GM18507 (cell line): ENCODE measurements at regions not wholly inside any gene's neighbourhood (a gene's known extent, or its start where the extent isn't known, plus 50 kb on each side); places are given as distances from the start of the nearest gene placed in this dataset.
A peak's percentile ranks its signal among the peaks of the same experiment; 100 is the strongest.

Source experiments
- DNase-seq: peaks from one replicate; pipeline ENCODE4 v3.0.0; 2011; ENCODE audit warnings: low read depth; ENCODE audit not compliant: insufficient read length; ENCODE audit errors: extremely low spot score
- FAIRE-seq: peaks from 2 replicates; lab custom pipeline; 2011; peaks lifted over from hg19 to GRCh38; lab: Jason Lieb, UNC

DNA sequence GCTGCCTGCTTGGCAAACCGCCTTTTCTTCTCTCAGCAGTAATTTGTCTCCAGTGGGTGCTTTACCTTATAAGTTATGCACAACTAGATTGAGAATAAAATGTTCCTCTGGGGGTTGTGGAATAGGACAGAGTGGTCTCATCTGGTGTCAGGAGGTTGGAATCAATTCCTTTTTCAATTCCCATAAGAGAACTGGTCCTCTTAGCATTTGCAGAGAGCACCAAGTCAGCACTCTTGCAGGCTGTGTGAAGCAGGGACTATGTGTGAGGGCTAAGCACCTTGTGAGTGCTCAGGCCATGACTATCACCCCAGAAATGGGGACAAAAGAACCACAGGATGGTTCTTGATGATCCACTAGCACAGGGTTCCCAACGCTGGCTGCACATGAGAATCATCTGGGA is 163.6 kb upstream of the UMPS start:
- DNase-seq (no peak), FAIRE-seq (no peak)

DNA sequence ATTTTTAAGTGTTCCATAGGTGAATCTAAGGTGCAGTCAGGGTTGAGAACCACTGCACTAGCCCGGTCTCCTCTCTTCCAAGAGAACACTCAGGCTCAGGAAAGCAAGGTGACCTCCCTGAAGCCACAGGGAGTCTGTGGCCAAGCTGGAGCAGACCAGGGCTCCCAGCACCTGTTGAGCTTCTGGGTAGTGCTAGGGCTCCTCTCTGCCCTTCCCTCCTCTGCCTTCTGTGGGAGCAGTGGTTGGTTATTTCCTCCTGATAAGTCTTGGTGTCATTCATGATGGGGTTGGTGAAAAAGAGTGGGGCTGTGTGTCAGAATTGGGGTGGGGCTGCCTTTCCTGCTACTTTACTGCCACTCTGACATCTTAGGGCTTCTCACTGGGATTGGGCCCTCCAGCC is 163.1 kb upstream of the UMPS start:
- DNase-seq: no peak
- no peak for FAIRE-seq

DNA sequence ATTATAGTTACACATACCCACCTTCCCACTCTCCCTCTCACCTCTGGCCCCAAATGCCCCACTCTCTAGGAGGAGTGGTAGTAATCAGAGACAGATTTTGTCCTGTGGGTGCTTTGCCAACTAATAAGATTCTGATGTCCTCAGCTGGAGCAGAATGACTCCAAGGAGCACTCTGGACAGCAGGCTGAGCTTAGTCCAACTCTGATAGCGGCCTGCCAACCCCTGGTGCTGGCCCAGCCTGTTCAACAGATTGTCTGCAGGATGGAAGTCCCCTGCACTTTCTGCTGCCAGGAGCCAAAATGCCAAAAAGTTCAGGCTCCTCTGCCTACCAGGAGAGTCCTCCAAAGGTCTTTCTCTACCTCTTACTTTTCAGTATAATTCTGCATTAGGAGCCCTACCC is 160.5 kb upstream of the UMPS start:
- no peak for DNase-seq
- FAIRE-seq: no peak

DNA sequence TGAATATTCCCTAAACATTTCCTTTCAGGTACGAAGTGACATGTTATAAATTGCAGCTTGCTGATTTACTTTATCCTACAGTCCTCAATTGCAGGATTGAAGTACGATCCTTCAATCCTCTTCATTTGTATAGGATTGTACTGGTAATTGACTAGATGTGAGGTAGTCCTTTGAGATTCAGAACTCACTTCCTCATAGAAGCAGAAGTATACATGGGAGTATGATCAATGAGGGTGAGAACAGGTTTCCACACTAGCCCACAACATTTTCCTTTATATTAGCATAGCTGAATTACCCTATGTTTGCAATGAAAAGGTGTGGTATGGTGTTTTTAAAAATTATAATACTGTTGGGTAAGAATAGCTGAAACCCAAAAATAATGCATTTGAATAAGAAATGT is 160.0 kb upstream of the UMPS start:
- FAIRE-seq (no peak), DNase-seq (no peak)

DNA sequence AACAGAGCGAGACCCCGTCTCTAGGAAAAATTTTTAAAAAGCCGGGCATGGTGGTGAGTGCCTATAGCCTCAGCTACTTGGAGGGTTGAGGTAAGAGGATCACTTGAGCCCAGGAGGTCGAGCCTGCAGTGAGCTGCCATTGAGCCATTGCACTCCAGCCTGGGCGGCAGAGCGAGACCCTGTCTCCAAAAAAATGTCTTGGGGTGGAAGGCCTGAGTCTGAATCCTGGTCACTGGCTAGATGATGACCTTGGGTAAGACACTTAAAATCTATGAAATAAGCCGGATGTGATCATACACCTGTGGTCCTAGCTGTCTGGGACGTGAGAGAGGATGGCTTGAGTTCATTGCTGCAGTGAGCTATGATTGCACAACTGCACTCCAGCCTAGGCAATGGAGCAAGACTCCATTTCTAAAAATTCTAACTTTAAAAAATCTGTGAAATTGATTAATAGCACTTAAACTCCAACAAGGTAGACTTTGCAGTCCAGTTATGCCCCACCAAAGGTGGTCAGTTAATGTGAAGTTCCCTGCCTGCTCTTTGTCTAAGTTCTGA is 157.3 kb upstream of the UMPS start:
- DNase-seq (no peak), FAIRE-seq (no peak)

DNA sequence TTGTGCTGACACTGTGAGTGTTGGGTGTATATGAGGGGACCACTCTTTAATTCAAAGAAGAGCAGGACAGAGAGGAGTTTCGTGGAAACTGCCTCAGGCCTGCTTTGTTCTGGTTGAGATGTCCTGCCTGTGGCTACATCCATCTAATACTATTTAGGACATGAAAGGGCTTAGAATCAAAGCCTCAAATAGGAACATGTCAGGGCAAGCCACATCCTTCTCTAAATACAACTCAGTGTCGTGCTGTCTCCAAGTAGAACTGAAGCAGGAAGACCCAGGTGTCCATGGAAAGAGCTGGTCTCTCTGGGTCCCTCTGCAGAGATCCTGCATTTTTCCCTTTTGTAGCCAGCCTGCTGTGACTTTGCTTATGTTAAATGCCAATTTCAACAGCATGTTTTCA is 156.2 kb upstream of the UMPS start:
- FAIRE-seq (no peak), DNase-seq (no peak)

DNA sequence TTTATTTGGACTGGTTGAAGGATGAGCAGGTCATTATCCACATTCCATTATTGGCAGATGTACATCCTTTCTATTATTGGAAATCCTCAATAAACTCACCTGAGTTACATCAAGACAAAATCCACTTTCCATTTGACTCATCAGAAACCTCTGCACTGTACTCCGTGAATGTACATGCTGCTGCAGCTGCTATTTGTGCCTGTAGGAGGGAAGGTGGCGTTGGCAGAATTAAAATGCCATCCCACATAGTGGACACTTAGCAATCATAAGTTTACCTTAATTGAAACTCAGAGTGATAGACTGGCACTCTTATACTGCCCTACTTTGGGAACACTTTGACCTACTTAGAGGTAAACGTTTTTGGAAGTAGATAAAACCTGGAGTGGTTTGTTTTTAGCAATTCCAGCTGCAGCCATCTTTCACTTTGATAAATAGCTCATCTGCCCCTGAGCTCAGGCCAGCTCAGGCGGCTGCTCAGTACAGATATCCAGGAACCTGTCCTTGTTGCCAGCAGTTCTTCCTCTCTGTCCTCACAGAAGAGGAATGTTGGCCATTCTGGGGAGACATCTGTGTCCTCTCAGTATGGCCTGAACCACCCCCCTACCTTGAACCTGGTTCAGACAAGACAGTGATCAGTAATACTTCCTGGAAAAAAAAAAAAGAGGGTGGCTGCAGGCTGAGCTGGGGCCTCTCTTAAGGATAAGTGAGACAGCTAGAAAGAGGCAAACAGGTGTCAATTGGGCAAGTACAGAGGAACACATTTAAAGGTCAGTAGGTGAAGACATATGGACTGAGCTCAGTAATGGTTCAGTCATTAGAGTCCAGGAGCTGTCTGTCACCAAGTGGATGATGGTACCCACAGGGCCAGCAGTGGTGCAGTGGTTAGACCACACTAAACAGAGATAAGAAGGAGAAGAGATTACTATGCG is 153.4 kb upstream of the UMPS start:
- no peak for DNase-seq
- FAIRE-seq: peak; percentile 59

DNA sequence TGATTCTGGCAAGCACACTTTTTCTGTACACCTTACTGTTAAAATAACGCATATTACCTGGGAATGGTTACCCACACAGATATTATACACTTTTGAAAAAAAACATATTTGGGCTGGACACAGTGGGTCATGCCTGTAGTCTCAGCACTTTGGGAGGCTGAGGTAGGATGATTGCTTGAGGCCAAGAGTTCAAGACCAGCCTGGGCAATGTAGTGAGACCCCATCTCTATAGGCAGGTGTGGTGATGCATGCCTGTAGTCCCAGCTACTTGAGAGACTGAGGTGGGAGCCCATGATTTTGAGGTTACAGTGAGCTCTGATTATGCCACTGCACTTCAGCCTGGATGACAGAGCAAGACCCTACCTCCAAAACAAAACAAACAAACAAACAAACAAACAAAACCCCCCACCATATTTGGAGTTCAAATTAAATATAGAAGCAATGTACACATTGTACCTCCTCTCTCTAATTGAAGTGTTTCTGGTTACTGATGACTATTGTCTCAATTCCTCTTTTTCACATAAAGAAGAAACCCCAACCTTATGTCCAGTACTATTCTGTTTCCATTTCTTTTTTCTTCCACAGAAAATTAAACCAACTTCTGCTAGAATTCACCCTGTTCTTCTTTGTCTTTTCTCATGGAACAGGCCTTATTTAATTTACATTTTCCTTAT is 152.6 kb upstream of the UMPS start:
- peak; percentile 18 for DNase-seq
- peak; percentile 56 for FAIRE-seq

DNA sequence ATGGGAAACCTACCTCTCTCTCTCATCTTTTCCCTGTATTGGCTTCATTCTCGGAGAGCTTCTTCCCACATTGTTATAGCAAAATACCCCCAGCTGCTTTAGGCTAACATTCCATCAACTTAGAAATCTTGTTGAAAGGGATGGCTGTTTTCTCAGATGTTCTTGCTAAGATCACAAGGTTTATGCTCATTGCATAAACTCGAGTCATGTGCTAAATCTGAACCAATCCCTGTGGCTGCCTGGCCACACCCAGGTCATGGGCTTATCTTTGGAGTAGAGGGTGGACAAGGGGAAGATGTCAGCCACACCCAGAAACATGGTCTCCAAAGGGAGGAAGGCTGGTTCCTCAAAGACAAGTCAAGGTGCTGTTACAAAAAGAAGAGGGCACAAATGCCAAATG is 150.6 kb upstream of the UMPS start:
- DNase-seq: no peak
- FAIRE-seq: no peak

DNA sequence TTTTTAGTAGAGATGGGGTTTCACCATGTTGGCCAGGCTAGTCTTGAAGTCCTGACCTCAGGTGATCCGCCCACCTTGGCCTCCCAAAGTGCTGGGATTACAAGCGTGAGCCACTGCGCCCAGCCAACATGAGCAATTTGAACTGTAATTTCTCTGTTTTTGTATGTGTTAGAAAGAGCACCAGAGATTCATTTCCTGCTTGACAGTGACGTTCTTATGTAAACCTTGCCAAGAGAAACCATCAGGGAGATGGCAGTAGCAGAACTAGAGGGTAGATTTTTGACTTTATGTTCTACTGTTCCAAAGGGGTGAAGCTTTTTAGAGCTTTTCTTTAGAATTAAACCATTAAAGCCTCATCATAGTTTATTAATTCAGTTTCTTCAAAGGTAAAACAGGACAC is 148.1 kb upstream of the UMPS start:
- FAIRE-seq (no peak), DNase-seq (no peak)

DNA sequence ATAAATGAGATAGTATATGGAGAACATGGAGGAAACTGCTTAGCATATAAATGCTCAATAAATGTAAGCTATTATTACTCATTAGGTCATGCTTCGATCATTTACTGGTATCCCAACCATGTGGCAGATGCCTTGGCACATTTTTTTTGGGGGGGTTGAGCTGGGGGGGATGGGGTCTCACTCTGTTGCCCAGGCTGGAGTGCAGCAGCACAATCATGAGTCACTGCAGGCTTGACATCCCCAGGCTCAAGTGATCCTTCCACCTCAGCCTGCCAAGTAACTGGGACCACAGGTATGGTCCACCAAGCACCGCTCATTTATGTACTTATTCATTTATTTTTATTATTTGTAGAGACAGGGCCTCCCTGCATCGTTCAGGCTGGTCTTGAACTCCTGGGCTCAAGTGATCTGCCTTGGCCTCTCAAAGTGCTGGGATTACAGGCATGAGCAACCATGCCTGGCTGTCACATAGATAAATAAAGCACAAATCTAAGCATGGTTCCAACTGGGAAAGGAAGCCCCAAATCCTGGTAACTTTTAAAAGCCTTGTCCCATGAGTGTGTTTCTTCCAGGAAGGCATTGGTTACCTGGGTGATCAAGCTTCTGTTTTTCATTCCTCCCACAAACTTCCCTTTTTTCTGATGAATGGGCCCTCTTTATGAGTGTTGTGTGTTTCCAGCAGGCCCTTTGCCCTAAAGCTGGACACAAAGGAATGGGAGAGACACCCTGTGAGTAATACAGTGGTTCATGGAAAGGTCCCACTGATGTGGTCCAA is 147.4 kb upstream of the UMPS start:
- DNase-seq (no peak), FAIRE-seq (no peak)

DNA sequence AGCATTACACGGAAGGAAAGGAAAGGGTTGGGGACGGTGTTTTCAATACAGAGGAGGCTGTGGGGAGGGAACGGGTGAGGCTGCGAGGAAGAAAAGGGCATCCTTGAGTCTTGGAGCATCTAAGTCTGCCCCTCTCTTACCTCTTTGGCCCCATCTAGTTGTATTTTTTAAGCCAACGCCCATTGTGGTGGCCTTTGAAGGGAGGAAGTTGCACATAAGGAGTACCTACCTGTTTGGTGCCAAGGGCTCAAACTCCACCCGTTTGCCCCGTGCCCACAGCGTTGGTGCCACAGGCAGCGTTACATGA is 146.1 kb upstream of the UMPS start:
- DNase-seq: no peak
- FAIRE-seq: no peak

DNA sequence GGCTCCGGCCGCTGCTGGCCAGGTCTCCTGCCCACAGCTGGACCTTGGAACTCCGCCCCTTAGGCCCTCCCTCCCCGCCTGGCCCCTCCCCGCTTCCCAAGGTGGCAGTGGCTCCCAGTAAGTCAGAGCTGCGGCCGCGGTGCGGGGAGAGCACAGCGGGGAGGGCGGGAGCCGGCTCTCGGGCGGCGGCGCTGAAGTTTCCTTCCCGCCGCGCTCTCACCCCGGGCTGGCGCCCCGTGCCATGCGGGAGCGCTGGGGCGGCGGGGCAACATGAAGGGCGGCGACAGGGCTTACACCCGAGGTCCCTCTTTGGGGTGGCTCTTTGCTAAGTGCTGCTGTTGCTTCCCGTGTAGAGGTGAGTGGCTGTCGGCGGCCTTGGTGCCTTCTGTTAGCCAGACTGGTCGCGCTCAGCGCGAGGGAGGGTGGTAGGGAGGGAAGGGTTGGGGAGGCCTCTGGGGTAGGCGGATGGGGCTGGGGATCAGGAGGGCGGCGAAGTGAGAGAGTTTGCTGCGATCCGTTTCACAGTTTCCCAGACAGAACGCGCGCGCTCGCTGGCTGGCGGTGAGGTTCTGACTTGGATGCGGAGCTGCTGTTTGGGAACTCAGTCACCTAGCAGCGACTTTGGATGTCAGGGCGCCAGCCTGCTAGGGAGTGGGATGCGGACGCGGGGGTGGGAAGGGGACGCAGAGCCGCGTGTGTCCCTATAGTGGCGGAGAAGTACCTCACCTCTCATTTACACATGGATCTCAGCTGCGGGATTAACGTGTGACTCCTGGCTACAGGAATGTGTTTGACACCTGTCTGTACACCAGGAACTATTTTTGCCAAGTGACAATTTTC is 145.5 kb upstream of the UMPS start:
- FAIRE-seq: no peak
- DNase-seq: no peak

DNA sequence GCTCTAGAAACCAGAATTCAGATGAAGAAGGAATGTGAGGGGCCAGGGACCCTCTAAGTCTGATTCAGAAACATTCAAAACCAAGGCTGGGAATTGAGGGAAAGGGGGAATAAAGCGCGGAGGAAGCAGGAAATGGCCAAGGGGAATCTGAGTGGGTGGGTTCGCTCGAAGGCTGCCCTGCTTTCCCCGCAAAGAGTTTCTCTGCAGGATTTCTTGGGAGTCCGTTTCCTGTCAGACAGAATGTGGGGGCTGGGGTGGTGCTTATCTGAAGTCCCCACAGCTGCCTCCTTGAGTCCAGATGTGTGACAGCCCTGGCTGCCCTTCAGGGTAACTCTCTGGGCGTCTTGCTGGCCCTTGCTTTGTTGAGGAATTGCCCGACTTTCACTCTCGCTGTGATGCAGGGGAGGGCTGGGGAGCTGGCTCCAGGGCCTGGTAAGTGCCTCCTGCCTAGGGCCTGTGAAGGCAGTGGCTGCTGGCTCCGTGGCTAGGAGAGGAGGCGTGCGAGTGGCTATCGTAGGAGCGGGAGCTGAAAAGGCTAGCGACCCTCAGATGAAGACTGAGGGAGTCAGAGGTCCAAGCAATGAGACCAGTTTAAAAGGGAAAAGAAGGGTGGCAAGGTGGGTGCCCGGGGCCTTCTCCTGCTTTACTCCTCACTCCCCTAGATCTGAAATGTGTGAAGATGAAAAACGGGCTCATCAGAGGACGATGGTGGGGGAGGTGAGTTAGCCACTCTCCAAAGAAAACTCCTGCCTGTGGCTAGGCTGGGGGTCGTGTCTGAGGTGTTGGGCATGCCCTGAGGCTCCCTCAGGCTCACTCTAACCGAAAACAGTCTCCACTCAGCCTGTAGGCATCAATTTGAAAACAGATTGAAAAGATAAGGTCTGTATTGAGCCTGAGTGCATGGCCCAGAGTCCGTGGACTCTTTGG is 143.9 kb upstream of the UMPS start:
- FAIRE-seq (no peak), DNase-seq (no peak)

DNA sequence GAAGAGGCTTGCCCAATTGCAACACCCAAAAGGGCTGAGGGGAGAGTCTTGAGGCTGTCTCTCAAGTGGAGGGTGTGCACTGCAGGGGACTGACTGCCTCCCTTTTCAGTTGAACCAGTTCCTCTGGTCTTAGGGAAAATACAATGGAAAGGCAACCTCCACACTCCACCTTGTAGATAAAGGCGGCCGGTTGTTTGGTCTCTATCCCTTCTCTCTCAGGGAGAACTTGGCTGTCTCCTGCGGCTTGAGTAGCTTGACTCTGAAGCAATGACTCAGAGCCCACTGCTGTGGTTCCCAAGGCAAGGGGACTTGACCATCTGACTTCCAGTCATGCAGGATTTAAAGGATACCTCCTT is 143.2 kb upstream of the UMPS start:
- FAIRE-seq (no peak), DNase-seq (no peak)

DNA sequence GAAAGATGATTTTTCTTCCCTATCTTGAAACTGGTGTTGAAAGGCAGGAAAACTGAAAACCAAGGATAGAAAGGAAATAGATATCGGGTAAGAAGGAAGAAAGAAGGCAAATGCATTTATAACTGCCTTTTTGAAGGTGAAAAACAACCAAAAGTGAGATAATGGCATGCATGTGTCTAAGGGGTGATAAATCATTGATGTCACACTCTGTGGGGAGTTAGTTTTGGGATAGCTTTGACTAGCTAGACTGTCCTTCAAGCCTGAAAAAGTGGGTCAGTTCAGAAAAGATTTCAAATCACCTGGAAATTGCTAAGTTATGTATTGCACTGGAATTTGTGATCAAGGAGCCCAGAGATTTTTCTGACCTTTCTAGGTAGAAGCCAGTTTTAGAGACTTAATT is 142.2 kb upstream of the UMPS start:
- no peak for FAIRE-seq
- no peak for DNase-seq

DNA sequence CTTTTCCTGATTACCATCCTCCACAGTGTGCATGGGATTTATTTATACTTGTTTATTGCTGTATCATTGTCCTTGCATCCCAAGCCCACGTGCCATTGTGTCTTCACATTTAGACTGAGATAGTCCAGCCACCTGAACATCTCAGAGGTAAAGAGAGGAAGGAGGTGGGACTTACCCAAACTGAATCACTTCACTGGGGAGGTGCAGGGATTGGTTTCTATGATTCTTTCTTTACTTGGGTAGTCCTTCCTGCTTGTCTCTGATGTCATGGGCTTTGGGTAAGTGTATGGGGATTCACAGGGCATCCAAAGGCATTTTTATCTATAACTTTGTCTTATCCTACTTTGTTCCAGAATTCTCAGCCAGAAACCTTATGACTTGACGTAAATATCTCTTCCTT is 141.5 kb upstream of the UMPS start:
- FAIRE-seq (no peak), DNase-seq (no peak)

DNA sequence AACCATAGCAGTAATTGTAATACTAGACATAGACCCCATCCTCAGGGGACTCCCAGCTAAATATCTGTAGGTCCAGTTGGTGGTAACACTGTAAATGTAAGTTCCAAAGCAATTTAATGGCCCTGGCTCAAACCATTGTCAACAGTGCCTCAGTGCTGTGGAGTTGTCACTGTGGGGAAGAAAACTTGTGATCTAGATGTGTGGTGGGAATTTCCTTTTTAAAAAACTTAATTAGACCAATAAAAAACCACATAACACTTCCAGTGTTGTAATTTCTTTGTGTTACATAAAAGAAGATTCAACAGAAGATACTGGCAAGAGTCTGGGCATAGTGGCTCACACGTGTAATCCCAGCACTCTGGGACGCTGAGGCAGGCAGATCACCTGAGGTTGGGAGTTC is 138.6 kb upstream of the UMPS start:
- DNase-seq (no peak), FAIRE-seq (no peak)
